DOHH2 (cell line): ENCODE measurements at regions not wholly inside any gene's neighbourhood (a gene's known extent, or its start where the extent isn't known, plus 50 kb on each side); places are given as distances from the start of the nearest gene placed in this dataset.
"Not testable (repeated sequence)": the region's sequence is repeated elsewhere in the genome, so short reads cannot be mapped to it uniquely, and the experiment has no call there.

Source experiments
- H3F3A ChIP-seq: fragments of 200-600 bp; sonication (generic), shearing (Covaris generic); 2 replicates; pipeline ENCODE4 v1.6.0; 2016; ENCODE audit warnings: antibody characterized with exemption, mild to moderate bottlenecking; ENCODE audit not compliant: control insufficient read depth, insufficient read depth
- H3K27ac ChIP-seq: fragments of 200-600 bp; sonication (generic); 2 replicates; pipeline ENCODE4 v1.5.1; 2014; ENCODE audit warnings: low read depth, mild to moderate bottlenecking, low read length, moderate library complexity
- H3K27me3 ChIP-seq: fragments of 200-600 bp; sonication (generic); 2 replicates; pipeline ENCODE4 v1.6.1; 2014; ENCODE audit warnings: mild to moderate bottlenecking, low read length, mixed read lengths; ENCODE audit not compliant: control insufficient read depth
- H3K36me3 ChIP-seq: fragments of 200-600 bp; sonication (generic); 2 replicates; pipeline ENCODE4 v1.6.1; 2014; ENCODE audit warnings: mild to moderate bottlenecking, low read length, moderate library complexity, mixed read lengths; ENCODE audit not compliant: control insufficient read depth
- H3K4me1 ChIP-seq: fragments of 200-600 bp; sonication (generic); 2 replicates; pipeline ENCODE4 v1.6.1; 2014; ENCODE audit warnings: mild to moderate bottlenecking, low read length, mixed read lengths; ENCODE audit not compliant: control insufficient read depth
- H3K4me2 ChIP-seq: fragments of 200-600 bp; sonication (generic); 2 replicates; pipeline ENCODE4 v1.6.0; 2014; ENCODE audit warnings: mild to moderate bottlenecking, low read length, moderate library complexity
- H3K4me3 ChIP-seq: fragments of 200-600 bp; sonication (generic); 2 replicates; pipeline ENCODE4 v1.5.1; 2014; ENCODE audit warnings: mild to moderate bottlenecking, low read length, mixed read lengths
- H3K79me2 ChIP-seq: fragments of 200-600 bp; sonication (generic); 2 replicates; pipeline ENCODE4 v1.6.1; 2014; ENCODE audit warnings: mild to moderate bottlenecking, low read length, mixed read lengths; ENCODE audit not compliant: control insufficient read depth
- H3K9me2 ChIP-seq: fragments of 200-600 bp; sonication (generic); replicated peaks from 2 replicates; pipeline ENCODE4 v1.6.1; 2014; ENCODE audit warnings: mild to moderate bottlenecking, low read length, mixed read lengths; ENCODE audit not compliant: control insufficient read depth
- H3K9me3 ChIP-seq: fragments of 200-600 bp; sonication (generic); 2 replicates; pipeline ENCODE4 v1.6.1; 2014; ENCODE audit warnings: antibody characterized with exemption, low read length, mixed read lengths; ENCODE audit not compliant: control insufficient read depth, insufficient read depth
- H4K20me1 ChIP-seq: fragments of 200-600 bp; sonication (generic); 2 replicates; pipeline ENCODE4 v1.6.0; 2014; ENCODE audit warnings: low read depth, mild to moderate bottlenecking, antibody characterized with exemption, low read length, moderate library complexity; ENCODE audit not compliant: control insufficient read depth, insufficient read depth
- EZH2phosphoT487 ChIP-seq: fragments of 200-600 bp; sonication (generic); IDR thresholded peaks from 2 replicates; pipeline ENCODE4 v1.6.1; 2017; ENCODE audit warnings: borderline replicate concordance, mild to moderate bottlenecking, antibody characterized with exemption, low read length, moderate library complexity, mixed read lengths
- TF ChIP-seq, protein P1 (sequence below): fragments of 200-600 bp; sonication (generic); IDR thresholded peaks from one replicate; pipeline ENCODE4 v1.5.1; 2014; ENCODE audit warnings: antibody characterized with exemption, mild to moderate bottlenecking, low read depth, low read length; ENCODE audit not compliant: poor library complexity, severe bottlenecking

GRCh38 chr1:73673971-73674370, 524.0 kb downstream of the LRRIQ3 start:
- Histone ChIP-seq H3K9me2 (no peaks in the 10 kb centered on the region), H3K4me1 (no peaks in the 10 kb centered on the region), H3K79me2 (no peaks in the 10 kb centered on the region)

DNA sequence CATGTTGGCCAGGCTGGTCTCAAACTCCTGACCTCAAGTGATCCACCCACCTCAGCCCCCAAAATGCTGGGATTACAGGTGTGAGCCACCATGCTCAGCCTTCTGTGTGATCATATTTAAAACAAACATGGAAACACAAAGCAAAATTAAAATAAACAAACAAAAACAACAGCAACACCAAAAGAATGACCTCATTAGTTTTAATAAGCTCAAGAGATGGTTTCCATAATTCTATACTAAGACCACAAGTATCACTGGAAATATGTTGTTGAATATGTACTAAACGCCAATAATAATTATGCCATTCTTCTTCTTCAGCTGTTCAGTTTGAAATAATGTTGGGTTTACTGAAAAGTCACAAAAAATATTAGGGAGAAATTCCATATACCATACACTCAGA, 526.4 kb downstream of the LRRIQ3 start:
- Histone ChIP-seq H3K27me3 (no peaks in the 10 kb centered on the region), H3K79me2 (no peaks in the 10 kb centered on the region), H3K36me3 (no peaks in the 10 kb centered on the region), H3K9me2 (no peaks in the 10 kb centered on the region), H3K4me2 (no peak overlapping the region), H3K9me3 (no peaks in the 10 kb centered on the region), H3K27ac (no peak overlapping the region), H3K4me3 (no peak overlapping the region), H3F3A (no peaks in the 10 kb centered on the region), H3K4me1 (no peaks in the 10 kb centered on the region), H4K20me1 (no peaks in the 10 kb centered on the region)
- TF ChIP-seq EZH2phosphoT487, result no peak
- TF ChIP-seq, protein P1, sequence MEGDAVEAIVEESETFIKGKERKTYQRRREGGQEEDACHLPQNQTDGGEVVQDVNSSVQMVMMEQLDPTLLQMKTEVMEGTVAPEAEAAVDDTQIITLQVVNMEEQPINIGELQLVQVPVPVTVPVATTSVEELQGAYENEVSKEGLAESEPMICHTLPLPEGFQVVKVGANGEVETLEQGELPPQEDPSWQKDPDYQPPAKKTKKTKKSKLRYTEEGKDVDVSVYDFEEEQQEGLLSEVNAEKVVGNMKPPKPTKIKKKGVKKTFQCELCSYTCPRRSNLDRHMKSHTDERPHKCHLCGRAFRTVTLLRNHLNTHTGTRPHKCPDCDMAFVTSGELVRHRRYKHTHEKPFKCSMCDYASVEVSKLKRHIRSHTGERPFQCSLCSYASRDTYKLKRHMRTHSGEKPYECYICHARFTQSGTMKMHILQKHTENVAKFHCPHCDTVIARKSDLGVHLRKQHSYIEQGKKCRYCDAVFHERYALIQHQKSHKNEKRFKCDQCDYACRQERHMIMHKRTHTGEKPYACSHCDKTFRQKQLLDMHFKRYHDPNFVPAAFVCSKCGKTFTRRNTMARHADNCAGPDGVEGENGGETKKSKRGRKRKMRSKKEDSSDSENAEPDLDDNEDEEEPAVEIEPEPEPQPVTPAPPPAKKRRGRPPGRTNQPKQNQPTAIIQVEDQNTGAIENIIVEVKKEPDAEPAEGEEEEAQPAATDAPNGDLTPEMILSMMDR, result no peak

More at GRCh38 chr1:73673971-73674370, 524.0 kb downstream of the LRRIQ3 start:
- H3K27me3 ChIP-seq, result no peaks in the 10 kb centered on the region
- H3K4me2 ChIP-seq, result no peak overlapping the region
- no peaks in the 10 kb centered on the region for H3K9me3 ChIP-seq
- no peak overlapping the region for H3K4me3 ChIP-seq
- no peak overlapping the region for H3K27ac ChIP-seq
- no peaks in the 10 kb centered on the region for H3F3A ChIP-seq
- H4K20me1 ChIP-seq, result no peaks in the 10 kb centered on the region
- no peaks in the 10 kb centered on the region for H3K36me3 ChIP-seq
- TF ChIP-seq, protein P1, result no peak
- no peak for TF ChIP-seq EZH2phosphoT487

DNA sequence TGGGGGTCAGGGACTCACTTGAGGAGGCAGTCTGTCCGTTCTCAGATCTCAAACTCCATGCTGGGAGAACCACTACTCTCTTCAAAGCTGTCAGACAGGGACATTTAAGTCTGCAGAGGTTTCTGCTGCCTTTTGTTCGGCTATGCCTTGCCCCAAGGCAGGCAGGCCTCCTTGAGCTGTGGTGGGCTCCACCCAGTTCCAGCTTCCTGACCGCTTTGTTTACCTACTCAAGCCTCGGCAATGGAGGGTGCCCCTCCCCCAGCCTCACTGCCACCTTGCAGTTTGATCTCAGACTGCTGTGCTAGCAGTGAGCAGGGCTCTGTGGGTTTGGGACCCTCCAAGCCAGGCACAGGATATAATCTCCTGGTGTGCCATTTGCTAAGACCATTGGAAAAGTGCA, 530.0 kb downstream of the LRRIQ3 start:
- H3K4me1 ChIP-seq, H3K27me3 ChIP-seq, H3F3A ChIP-seq, H4K20me1 ChIP-seq, H3K9me3 ChIP-seq, H3K9me2 ChIP-seq, H3K27ac ChIP-seq, H3K4me2 ChIP-seq, H3K79me2 ChIP-seq, H3K4me3 ChIP-seq, H3K36me3 ChIP-seq: not testable (repeated sequence)

GRCh38 chr1:73662526-73662925, 535.5 kb downstream of the LRRIQ3 start:
- Histone ChIP-seq H3K79me2 (no peaks in the 10 kb centered on the region), H3K36me3 (no peaks in the 10 kb centered on the region), H3K9me2 (no peaks in the 10 kb centered on the region), H3K27ac (no peak overlapping the region), H3F3A (no peaks in the 10 kb centered on the region), H3K27me3 (no peaks in the 10 kb centered on the region), H3K4me3 (no peak overlapping the region), H3K4me2 (no peak overlapping the region), H4K20me1 (no peaks in the 10 kb centered on the region), H3K4me1 (no peaks in the 10 kb centered on the region), H3K9me3 (no peaks in the 10 kb centered on the region)
- TF ChIP-seq, protein P1, result no peak
- TF ChIP-seq EZH2phosphoT487, result no peak
